GM18519 (cell line): ENCODE measurements at regions not wholly inside any gene's neighbourhood (a gene's known extent, or its start where the extent isn't known, plus 50 kb on each side); places are given as distances from the start of the nearest gene placed in this dataset.

Experiments
- ATAC-seq: cut with Tn5 transposase; IDR thresholded peaks from one replicate; pipeline ENCODE4 v1.9.1; 2021; ENCODE audit warnings: mild to moderate bottlenecking, moderate library complexity; ENCODE audit not compliant: unreplicated experiment, low FRiP score

DNA sequence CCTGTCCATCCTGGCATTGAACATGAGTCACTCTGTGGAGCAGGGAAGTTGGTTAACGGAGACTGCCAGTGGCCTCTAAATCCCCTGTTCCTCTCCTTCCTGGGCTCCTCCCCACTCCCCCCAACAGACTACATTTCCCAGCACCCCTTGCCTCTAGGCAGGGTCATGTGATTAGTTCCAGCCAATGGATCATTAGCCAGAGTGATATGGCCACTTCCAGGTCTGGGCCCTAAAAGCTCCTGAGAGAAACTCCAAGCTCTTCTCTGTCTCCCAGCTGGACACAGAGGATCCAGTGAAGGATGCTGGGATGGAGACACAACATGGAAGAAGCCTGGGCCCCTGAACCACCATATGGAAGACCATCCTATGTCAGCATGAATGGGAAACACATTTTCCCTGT lies 54.4 kb upstream of the RFLNA start:
- no peak for ATAC-seq

GRCh38 chr12:124241776-124242528 lies 52.9 kb upstream of the RFLNA start:
- no peak for ATAC-seq

DNA sequence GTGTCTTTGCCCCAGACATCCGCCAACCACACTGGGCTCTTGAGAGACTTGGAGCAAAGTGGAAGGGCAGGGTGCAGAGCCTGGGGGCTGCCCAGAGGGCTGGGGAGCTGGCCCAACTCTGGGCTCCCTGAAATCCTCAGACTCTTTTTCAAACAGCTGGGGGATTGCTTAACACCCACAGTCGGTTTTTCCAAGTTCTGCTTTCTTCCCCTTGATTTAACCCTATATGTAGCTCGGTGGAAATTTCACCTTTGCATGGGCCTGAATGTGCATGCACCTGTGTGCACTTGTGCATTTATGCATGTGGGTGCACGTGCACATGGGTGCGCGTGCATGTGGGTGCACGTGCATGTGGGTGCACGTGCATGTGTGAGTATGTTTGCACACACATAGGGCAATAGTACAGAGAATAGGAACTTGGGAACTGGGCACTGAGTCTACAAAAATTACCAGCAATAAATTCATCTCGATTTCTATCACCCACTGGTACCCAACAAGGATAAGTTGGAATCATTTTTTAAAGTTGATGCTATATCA lies 52.3 kb upstream of the RFLNA start:
- ATAC-seq, result no peak

DNA sequence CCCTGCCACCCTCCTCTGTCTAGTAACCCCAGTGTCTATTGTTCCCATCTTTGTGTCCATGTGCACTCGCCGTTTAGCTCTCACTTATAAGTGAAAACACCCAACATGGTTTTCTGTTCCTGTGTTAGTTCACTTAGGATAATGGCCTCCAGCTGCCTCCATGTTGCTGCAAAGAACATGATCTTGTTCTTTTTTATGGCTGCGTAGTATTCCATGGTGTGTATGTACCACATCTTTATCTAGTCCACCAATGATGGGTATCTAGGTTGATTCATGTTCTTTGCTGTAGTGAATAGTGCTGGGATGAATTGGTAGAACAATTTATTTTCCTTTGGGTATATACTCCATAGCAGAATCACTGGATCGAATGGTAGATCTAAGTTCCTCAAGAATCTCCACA lies 51.0 kb upstream of the RFLNA start:
- no peak for ATAC-seq
